Upper lobe of left lung (tissue), 6 donors: ENCODE measurements at regions not wholly inside any gene's neighbourhood (a gene's known extent, or its start where the extent isn't known, plus 50 kb on each side); places are given as distances from the start of the nearest gene placed in this dataset.

ENCODE experiments used
- ATAC-seq, 2 donors: fragments of 200-7000 bp; cut with Tn5 transposase; one replicate each; pipeline ENCODE4 v1.9.1; 2022; ENCODE audit warnings: mild to moderate bottlenecking in 2 of 2, moderate library complexity in 2 of 2; ENCODE audit not compliant: low FRiP score in 2 of 2
- DNase-seq, 2 donors: peaks; one replicate each; pipeline ENCODE4 v3.0.0-alpha.2; 2019 to 2020
- H3K27ac ChIP-seq, 4 donors: fragments of 200-600 bp; sonication (generic); one replicate each; pipeline ENCODE4 v1.5.1; 2016 to 2019
- H3K27me3 ChIP-seq, 4 donors: fragments of 200-600 bp; sonication (generic); one replicate each; pipeline ENCODE4 v1.5.1; 2017 to 2019
- H3K36me3 ChIP-seq, 4 donors: fragments of 200-600 bp; sonication (generic); one replicate each; pipeline ENCODE4 v1.5.1; 2016 to 2019
- H3K4me1 ChIP-seq, 4 donors: fragments of 200-600 bp; sonication (generic); one replicate each; pipeline ENCODE4 v1.5.1; 2018 to 2019
- H3K4me3 ChIP-seq, 4 donors: fragments of 200-600 bp; sonication (generic); one replicate each; pipeline ENCODE4 v1.5.1; 2017 to 2019; ENCODE audit warnings: mild to moderate bottlenecking in 2 of 4, moderate library complexity in 1 of 4
- H3K9me3 ChIP-seq, 4 donors: fragments of 200-600 bp; sonication (generic); one replicate each; pipeline ENCODE4 v1.5.1; 2018 to 2019
- CTCF ChIP-seq, 6 experiments: fragments of 450-650 bp in 4 of 6; fragments of 200-600 bp in 2 of 6; sonication (generic) in 2 of 6; IDR thresholded peaks; one replicate each; pipeline ENCODE4 v1.5.1; 2016 to 2019; ENCODE audit warnings: antibody characterized with exemption in 6 of 6
- EP300 ChIP-seq, 4 donors: sonication (generic); formaldehyde crosslinking; IDR thresholded peaks; one replicate each; pipeline ENCODE4 v1.5.1; 2017; ENCODE audit warnings: antibody characterized with exemption in 4 of 4, control low read depth in 2 of 4
- POLR2A ChIP-seq, 4 donors: fragments of 450-650 bp; IDR thresholded peaks; one replicate each; pipeline ENCODE4 v1.5.1; 2016 to 2017; ENCODE audit warnings: antibody characterized with exemption in 4 of 4, mild to moderate bottlenecking in 2 of 4
- POLR2AphosphoS5 ChIP-seq, 2 donors: sonication (generic); formaldehyde crosslinking; IDR thresholded peaks; one replicate each; pipeline ENCODE4 v1.5.1; 2017; ENCODE audit warnings: antibody characterized with exemption in 2 of 2
- WGBS, 2 donors: methylation state at CpG; one replicate each; pipeline ENCODE4 v1.1.5; 2017 to 2018; 5-methylcytosine and 5-hydroxymethylcytosine counted together
- donor health status: DM: no; HTN: no; CAD: no; lungs with moderate emphysema.
- donor health status: DM: no; HTN: yes; CAD: no; lungs with severe emphysema.

DNA sequence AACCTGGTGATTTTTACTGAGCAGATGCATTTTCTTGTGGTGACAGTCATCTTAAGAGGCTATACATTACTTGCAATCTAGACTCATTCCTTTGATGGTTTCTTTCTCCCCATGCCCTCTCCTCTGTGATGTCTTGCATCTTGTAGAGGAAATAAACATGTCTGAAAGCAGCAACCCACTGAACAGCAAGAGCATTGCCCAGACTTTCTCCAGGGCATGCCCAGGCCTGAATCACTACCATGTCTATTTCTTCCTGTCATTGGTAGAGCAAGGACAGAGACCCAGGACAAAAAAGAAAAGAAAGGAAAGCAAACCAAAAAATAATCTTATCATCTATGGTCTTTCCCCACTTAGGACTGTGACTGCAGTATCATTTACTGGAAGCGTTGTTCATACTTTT is 326.1 kb downstream of the HNRNPD start:
- H3K27me3 ChIP-seq = peaks cover 0 to 6% (median under 1%) of the 10 kb centered on the region in 4 donors
- TF ChIP-seq POLR2AphosphoS5 (IDR thresholded peaks at IDR 0.05) (no peak), POLR2A (IDR thresholded peaks at IDR 0.05) (no peak), CTCF (IDR thresholded peaks at IDR 0.05) (no peak), EP300 (IDR thresholded peaks at IDR 0.05) (no peak)
- H3K36me3 ChIP-seq = no peaks in the 10 kb centered on the region
- no peak overlapping the region for H3K27ac ChIP-seq
- DNase-seq = no peak
- H3K4me1 ChIP-seq = peaks cover 8 to 19% (median 11%) of the 10 kb centered on the region in 4 donors
- ATAC-seq = no peak
- WGBS, 2 donors = 92 to 98% methylated on average over 1 of the region's 1 CpG
- H3K4me3 ChIP-seq = no peak overlapping the region
- H3K9me3 ChIP-seq = no peaks in the 10 kb centered on the region

GRCh38 chr4:82046796-82047195 is 327.0 kb downstream of the HNRNPD start:
- ATAC-seq (no peak), DNase-seq (no peak)
- peaks cover 0 to 6% (median under 1%) of the 10 kb centered on the region in 4 donors for H3K27me3 ChIP-seq
- no peaks in the 10 kb centered on the region for H3K36me3 ChIP-seq
- H3K4me1 ChIP-seq = peaks cover 8 to 19% (median 11%) of the 10 kb centered on the region in 4 donors
- TF ChIP-seq EP300 (IDR thresholded peaks at IDR 0.05) (no peak), POLR2AphosphoS5 (IDR thresholded peaks at IDR 0.05) (no peak), POLR2A (IDR thresholded peaks at IDR 0.05) (no peak), CTCF (IDR thresholded peaks at IDR 0.05) (no peak)
- no peak overlapping the region for H3K27ac ChIP-seq
- no peaks in the 10 kb centered on the region for H3K9me3 ChIP-seq
- no peak overlapping the region for H3K4me3 ChIP-seq
- 81 to 83% methylated on average over 2 of the region's 2 CpGs for WGBS, 2 donors

DNA sequence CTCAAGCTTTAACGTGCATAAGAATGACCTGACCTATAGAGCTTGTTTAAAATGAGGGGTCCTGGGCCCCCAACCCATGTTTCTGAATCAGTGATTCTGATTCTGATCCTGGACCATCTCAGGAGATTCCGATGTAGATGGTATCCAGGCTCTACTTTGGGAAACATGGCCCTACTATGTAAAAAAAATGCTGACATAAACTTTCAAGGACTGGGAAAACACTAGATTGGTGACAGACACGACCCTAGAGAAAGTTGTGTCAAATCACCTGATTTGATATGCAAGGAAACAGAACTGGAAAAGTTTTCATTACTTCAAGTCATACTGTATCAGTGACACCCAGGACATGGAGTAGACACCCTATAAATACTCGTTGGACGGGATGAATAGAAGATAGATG is 328.5 kb downstream of the HNRNPD start:
- ATAC-seq = no peak
- no peaks in the 10 kb centered on the region for H3K9me3 ChIP-seq
- H3K27me3 ChIP-seq = peaks cover 0 to 6% (median under 1%) of the 10 kb centered on the region in 4 donors
- H3K27ac ChIP-seq = no peak overlapping the region
- TF ChIP-seq POLR2A (IDR thresholded peaks at IDR 0.05) (no peak), POLR2AphosphoS5 (IDR thresholded peaks at IDR 0.05) (no peak), EP300 (IDR thresholded peaks at IDR 0.05) (no peak), CTCF (IDR thresholded peaks at IDR 0.05) (no peak)
- no peaks in the 10 kb centered on the region for H3K36me3 ChIP-seq
- DNase-seq = no peak
- H3K4me1 ChIP-seq = peaks cover 8 to 19% (median 11%) of the 10 kb centered on the region in 4 donors
- H3K4me3 ChIP-seq = no peak overlapping the region
- 61 to 64% methylated on average over 5 of the region's 5 CpGs for WGBS, 2 donors

- H3K27me3 ChIP-seq = peaks cover 0 to 6% (median under 1%) of the 10 kb centered on the region in 4 donors
These were observed 329.4 kb downstream of the HNRNPD start for GRCh38 chr4:82044141-82044993.

More at GRCh38 chr4:82044141-82044993, 329.4 kb downstream of the HNRNPD start:
- 3 to 4% methylated on average over 8 to 31 of the region's 75 CpGs for WGBS, 2 donors
- no peak for TF ChIP-seq EP300 (IDR thresholded peaks at IDR 0.05)
- TF ChIP-seq CTCF (IDR thresholded peaks at IDR 0.05) = no peak
- no peak for TF ChIP-seq POLR2A (IDR thresholded peaks at IDR 0.05)
- no peak for TF ChIP-seq POLR2AphosphoS5 (IDR thresholded peaks at IDR 0.05)
- peak overlapping the region; percentile 34 to 55 (median 50) for H3K4me3 ChIP-seq
- no peaks in the 10 kb centered on the region for H3K36me3 ChIP-seq
- H3K27ac ChIP-seq = no peak overlapping the region
- no peaks in the 10 kb centered on the region for H3K9me3 ChIP-seq
- DNase-seq (peak; percentile 56 to 94), ATAC-seq (peak; percentile 81 to 93)
- H3K4me1 ChIP-seq = peaks cover 8 to 19% (median 11%) of the 10 kb centered on the region in 4 donors
